SJSA1 (cell line): ENCODE measurements at regions not wholly inside any gene's neighbourhood (a gene's known extent, or its start where the extent isn't known, plus 50 kb on each side); places are given as distances from the start of the nearest gene placed in this dataset.
A peak's percentile ranks its signal among the peaks of the same experiment; 100 is the strongest.

Experiments
- DNase-seq, 2 experiments: peaks; one replicate each; pipeline ENCODE4 v3.0.0-alpha.2; 2015 to 2020; ENCODE audit warnings: low spot score in 2 of 2, low read depth in 1 of 2
- H3K27ac ChIP-seq: fragments of 250-450 bp; sonication (Bioruptor Pico); 2 replicates; pipeline ENCODE4 v1.5.1; 2020; ENCODE audit warnings: mild to moderate bottlenecking, moderate library complexity
- H3K27me3 ChIP-seq: fragments of 250-450 bp; sonication (Bioruptor Pico); replicated peaks from 2 replicates; pipeline ENCODE4 v1.5.1; 2020; ENCODE audit warnings: mild to moderate bottlenecking, moderate library complexity
- H3K36me3 ChIP-seq: fragments of 250-450 bp; sonication (Bioruptor Pico); 2 replicates; pipeline ENCODE4 v1.5.1; 2020; ENCODE audit warnings: mild to moderate bottlenecking
- H3K4me1 ChIP-seq: fragments of 250-450 bp; sonication (Bioruptor Pico); replicated peaks from 2 replicates; pipeline ENCODE4 v1.6.1; 2021; ENCODE audit warnings: mild to moderate bottlenecking
- H3K4me3 ChIP-seq: fragments of 250-450 bp; sonication (Bioruptor Pico); 2 replicates; pipeline ENCODE4 v1.5.1; 2020; ENCODE audit warnings: mild to moderate bottlenecking
- H3K9me3 ChIP-seq: fragments of 250-450 bp; sonication (Bioruptor Pico); replicated peaks from 2 replicates; pipeline ENCODE4 v1.5.1; 2020; ENCODE audit warnings: mild to moderate bottlenecking

GRCh38 chr5:88509403-88509802 lies 240.8 kb upstream of the TMEM161B start:
- Histone ChIP-seq H3K4me1 (0 out of 2 replicates have a peak, but pooled peaks cover 3% of the 10 kb centered on the region), H3K36me3 (no peaks in the 10 kb centered on the region), H3K4me3 (no peak overlapping the region), H3K27ac (no peak overlapping the region), H3K9me3 (no peaks in the 10 kb centered on the region), H3K27me3 (no peaks in the 10 kb centered on the region)
- DNase-seq = no peak

GRCh38 chr5:88507261-88507660 lies 238.6 kb upstream of the TMEM161B start:
- DNase-seq = no peak
- no peaks in the 10 kb centered on the region for H3K9me3 ChIP-seq
- no peak overlapping the region for H3K27ac ChIP-seq
- no peaks in the 10 kb centered on the region for H3K27me3 ChIP-seq
- H3K4me3 ChIP-seq = no peak overlapping the region
- H3K36me3 ChIP-seq = no peaks in the 10 kb centered on the region
- 0 out of 2 replicates have a peak, but pooled peaks cover 3% of the 10 kb centered on the region for H3K4me1 ChIP-seq

- DNase-seq = no peak
- Histone ChIP-seq H3K27me3 (no peaks in the 10 kb centered on the region), H3K27ac (no peak overlapping the region), H3K36me3 (no peaks in the 10 kb centered on the region), H3K9me3 (no peaks in the 10 kb centered on the region), H3K4me3 (no peak overlapping the region), H3K4me1 (peaks cover 10% of the 10 kb centered on the region; the same call in 1 of the 2 replicates)
Measured at GRCh38 chr5:88503406-88503805, 234.8 kb upstream of the TMEM161B start.

GRCh38 chr5:88503041-88503345 lies 234.3 kb upstream of the TMEM161B start:
- DNase-seq = no peak
- no peaks in the 10 kb centered on the region for H3K9me3 ChIP-seq
- no peaks in the 10 kb centered on the region for H3K27me3 ChIP-seq
- H3K4me3 ChIP-seq = peak overlapping the region; percentile 39
- H3K36me3 ChIP-seq = no peaks in the 10 kb centered on the region
- peaks cover 7% of the 10 kb centered on the region; the same call in 1 of the 2 replicates for H3K4me1 ChIP-seq
- H3K27ac ChIP-seq = peak overlapping the region; percentile 51

- Histone ChIP-seq H3K9me3 (no peaks in the 10 kb centered on the region), H3K27me3 (no peaks in the 10 kb centered on the region), H3K36me3 (no peaks in the 10 kb centered on the region), H3K4me3 (peak overlapping the region; percentile 39), H3K4me1 (peaks cover 7% of the 10 kb centered on the region; the same call in 1 of the 2 replicates), H3K27ac (peak overlapping the region; percentile 51)
- peak in 1 of 2 experiments; percentile 50 for DNase-seq
Measured at GRCh38 chr5:88502179-88503040, 233.8 kb upstream of the TMEM161B start.

GRCh38 chr5:88495810-88496209 lies 227.2 kb upstream of the TMEM161B start:
- Histone ChIP-seq H3K27ac (no peak overlapping the region), H3K36me3 (no peaks in the 10 kb centered on the region), H3K4me3 (no peak overlapping the region), H3K9me3 (no peaks in the 10 kb centered on the region), H3K27me3 (no peaks in the 10 kb centered on the region), H3K4me1 (no peaks in the 10 kb centered on the region)
- DNase-seq = no peak

GRCh38 chr5:88490874-88491273 lies 222.2 kb upstream of the TMEM161B start:
- Histone ChIP-seq H3K36me3 (no peaks in the 10 kb centered on the region), H3K27me3 (no peaks in the 10 kb centered on the region; the same call in 1 of the 2 replicates), H3K4me1 (no peaks in the 10 kb centered on the region), H3K9me3 (no peaks in the 10 kb centered on the region), H3K27ac (no peak overlapping the region), H3K4me3 (no peak overlapping the region)
- DNase-seq = no peak

- DNase-seq = no peak
- Histone ChIP-seq H3K4me3 (no peak overlapping the region), H3K27ac (no peak overlapping the region), H3K4me1 (no peaks in the 10 kb centered on the region), H3K9me3 (no peaks in the 10 kb centered on the region), H3K27me3 (no peaks in the 10 kb centered on the region; the same call in 1 of the 2 replicates), H3K36me3 (no peaks in the 10 kb centered on the region)
Measured at GRCh38 chr5:88489364-88489763, 220.7 kb upstream of the TMEM161B start.

GRCh38 chr5:88488561-88488960 lies 219.9 kb upstream of the TMEM161B start:
- Histone ChIP-seq H3K9me3 (no peaks in the 10 kb centered on the region), H3K4me1 (no peaks in the 10 kb centered on the region), H3K27me3 (no peaks in the 10 kb centered on the region; the same call in 1 of the 2 replicates), H3K4me3 (no peak overlapping the region), H3K27ac (no peak overlapping the region), H3K36me3 (no peaks in the 10 kb centered on the region)
- DNase-seq = no peak

- Histone ChIP-seq H3K36me3 (no peaks in the 10 kb centered on the region), H3K9me3 (no peaks in the 10 kb centered on the region), H3K4me1 (peaks cover 2% of the 10 kb centered on the region; the same call in 1 of the 2 replicates), H3K4me3 (no peak overlapping the region), H3K27ac (no peak overlapping the region), H3K27me3 (no peaks in the 10 kb centered on the region; the same call in 1 of the 2 replicates)
- no peak for DNase-seq
Measured at GRCh38 chr5:88488130-88488529, 219.5 kb upstream of the TMEM161B start.

- H3K4me1 ChIP-seq = peaks cover 12% of the 10 kb centered on the region
- no peaks in the 10 kb centered on the region; the same call in 1 of the 2 replicates for H3K27me3 ChIP-seq
- no peak overlapping the region for H3K4me3 ChIP-seq
- no peak overlapping the region for H3K27ac ChIP-seq
- DNase-seq = no peak
- H3K36me3 ChIP-seq = no peaks in the 10 kb centered on the region
- H3K9me3 ChIP-seq = no peaks in the 10 kb centered on the region
Measured at GRCh38 chr5:88487066-88487465, 218.4 kb upstream of the TMEM161B start.

GRCh38 chr5:88486431-88486830 lies 217.8 kb upstream of the TMEM161B start:
- Histone ChIP-seq H3K4me3 (no peak overlapping the region), H3K27me3 (no peaks in the 10 kb centered on the region; the same call in 1 of the 2 replicates), H3K27ac (no peak overlapping the region), H3K36me3 (no peaks in the 10 kb centered on the region), H3K4me1 (peaks cover 14% of the 10 kb centered on the region), H3K9me3 (no peaks in the 10 kb centered on the region)
- DNase-seq = no peak

GRCh38 chr5:88485531-88485930 lies 216.9 kb upstream of the TMEM161B start:
- Histone ChIP-seq H3K27me3 (no peaks in the 10 kb centered on the region; the same call in 1 of the 2 replicates), H3K4me1 (peaks cover 23% of the 10 kb centered on the region), H3K4me3 (no peak overlapping the region), H3K9me3 (no peaks in the 10 kb centered on the region), H3K36me3 (no peaks in the 10 kb centered on the region), H3K27ac (no peak overlapping the region)
- no peak for DNase-seq

- H3K27me3 ChIP-seq = no peaks in the 10 kb centered on the region; the same call in 1 of the 2 replicates
- no peaks in the 10 kb centered on the region for H3K36me3 ChIP-seq
- peaks cover 25% of the 10 kb centered on the region for H3K4me1 ChIP-seq
- no peaks in the 10 kb centered on the region for H3K9me3 ChIP-seq
- H3K27ac ChIP-seq = no peak overlapping the region
- no peak overlapping the region for H3K4me3 ChIP-seq
- DNase-seq = no peak
Measured at GRCh38 chr5:88483964-88484672, 215.5 kb upstream of the TMEM161B start.
